Activated T-cell treated with anti-CD3 and anti-CD28 coated beads for 48 hours (primary cell): ENCODE measurements at regions not wholly inside any gene's neighbourhood (a gene's known extent, or its start where the extent isn't known, plus 50 kb on each side); places are given as distances from the start of the nearest gene placed in this dataset.
"Not testable (repeated sequence)": the region's sequence is repeated elsewhere in the genome, so short reads cannot be mapped to it uniquely, and the experiment has no call there.

Experiments used
- DNase-seq: peaks from one replicate; pipeline ENCODE4 v3.0.0-alpha.2; 2020; ENCODE audit warnings: low read depth

DNA sequence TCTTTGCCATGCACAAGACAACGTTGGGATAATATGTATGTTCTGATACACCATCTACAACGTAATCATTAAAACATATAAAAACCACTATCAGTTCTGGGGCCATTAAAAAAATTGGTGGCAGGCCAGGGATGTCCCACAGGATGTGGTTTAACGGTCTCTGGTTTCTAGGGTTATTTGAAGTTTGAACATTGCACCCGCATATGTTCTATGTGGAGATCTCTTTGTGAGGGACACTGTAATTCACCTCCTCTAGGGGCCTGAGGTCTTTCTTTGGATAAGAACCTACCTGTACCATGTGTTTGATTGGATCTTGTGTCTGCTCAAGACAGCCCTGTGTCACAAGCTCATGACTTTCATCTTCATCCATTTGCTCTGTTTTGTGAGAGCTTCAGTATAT lies 73.2 kb downstream of the GGTLC2 start:
- no peak for DNase-seq

DNA sequence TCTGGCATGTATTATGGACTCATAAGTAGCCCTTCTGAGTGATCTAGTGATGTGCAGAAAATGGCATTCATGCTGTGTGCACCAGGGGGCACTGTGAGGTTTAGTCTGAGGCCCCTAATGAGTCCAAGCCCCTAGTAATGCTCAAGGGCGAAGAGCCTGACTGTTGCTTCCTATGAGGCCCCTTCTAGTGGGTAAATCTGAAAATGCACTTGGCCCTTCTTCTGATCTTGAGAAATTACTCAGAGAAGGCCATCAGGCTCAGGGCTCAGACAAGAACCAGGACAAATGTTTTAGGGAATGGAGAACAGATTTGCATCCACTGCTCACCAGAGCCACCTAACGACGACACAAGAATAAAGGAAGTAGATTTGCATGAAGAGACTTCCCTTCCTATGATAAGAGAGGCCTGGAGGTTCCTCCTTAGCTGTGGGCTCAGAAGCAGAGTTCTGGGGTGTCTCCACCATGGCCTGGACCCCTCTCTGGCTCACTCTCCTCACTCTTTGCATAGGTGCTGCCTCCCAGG lies 75.8 kb downstream of the GGTLC2 start:
- peak; percentile 41 for DNase-seq

DNA sequence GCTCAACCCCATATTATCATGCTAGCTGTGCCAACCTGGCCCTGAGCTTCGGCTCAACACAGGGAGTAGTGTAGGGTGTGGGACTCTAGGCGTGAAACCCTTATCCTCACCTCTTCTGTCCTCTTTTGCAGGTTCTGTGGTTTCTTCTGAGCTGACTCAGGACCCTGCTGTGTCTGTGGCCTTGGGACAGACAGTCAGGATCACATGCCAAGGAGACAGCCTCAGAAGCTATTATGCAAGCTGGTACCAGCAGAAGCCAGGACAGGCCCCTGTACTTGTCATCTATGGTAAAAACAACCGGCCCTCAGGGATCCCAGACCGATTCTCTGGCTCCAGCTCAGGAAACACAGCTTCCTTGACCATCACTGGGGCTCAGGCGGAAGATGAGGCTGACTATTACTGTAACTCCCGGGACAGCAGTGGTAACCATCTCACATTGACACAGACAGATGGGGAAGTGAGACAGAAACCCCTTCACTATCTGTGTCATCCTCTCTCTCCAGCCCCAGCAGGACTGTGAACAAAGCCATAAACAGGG lies 76.4 kb downstream of the GGTLC2 start:
- no peak for DNase-seq

DNA sequence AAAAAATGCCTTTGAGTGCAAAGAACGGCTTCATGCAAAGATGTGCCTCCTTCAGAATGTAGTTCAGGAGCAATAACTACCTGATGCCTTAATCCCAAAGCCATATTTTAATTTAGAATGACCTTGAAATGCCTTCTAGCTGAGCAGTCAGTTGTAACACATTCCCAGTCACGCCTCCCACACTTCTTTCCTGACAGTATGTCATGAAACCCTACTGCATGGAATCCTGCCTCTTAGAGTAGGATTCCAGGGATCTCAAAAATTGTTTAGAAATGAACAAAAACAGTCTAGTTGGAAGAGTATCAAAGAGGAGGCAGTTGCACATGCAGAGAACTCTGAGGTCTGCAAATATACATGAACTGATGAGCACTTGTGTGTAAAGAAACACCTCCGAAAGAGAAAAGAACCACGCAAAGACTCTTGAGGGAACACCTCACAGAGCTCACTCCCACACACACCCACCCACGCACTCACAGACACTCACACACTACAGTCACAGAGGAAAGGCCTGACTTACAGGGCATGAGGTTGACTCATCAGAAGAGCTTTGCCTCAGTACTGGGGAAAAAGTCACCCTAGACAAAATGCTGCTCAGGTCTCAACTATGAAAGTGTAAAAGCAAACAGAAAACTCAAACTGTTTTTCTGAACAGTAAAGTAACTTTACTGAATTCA lies 77.4 kb downstream of the GGTLC2 start:
- peak; percentile 54 for DNase-seq

DNA sequence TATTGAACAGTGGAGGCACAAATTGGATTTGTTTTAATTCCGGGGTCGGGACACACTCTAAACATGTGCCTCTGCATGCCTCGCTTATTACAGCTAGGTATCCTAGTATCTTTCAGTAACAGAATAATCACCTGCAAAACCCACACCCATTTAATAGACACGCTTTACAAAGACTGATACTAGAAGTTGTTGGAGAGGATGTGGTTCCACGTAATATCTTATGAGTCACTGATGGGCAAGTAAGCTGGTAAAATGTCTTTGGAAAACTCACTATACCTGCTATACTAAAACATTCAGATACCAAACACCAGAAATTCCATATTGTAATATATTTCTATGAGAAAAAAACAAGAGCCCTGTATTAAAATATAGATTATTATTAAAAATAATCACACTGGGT lies 84.0 kb downstream of the GGTLC2 start:
- DNase-seq, result no peak

DNA sequence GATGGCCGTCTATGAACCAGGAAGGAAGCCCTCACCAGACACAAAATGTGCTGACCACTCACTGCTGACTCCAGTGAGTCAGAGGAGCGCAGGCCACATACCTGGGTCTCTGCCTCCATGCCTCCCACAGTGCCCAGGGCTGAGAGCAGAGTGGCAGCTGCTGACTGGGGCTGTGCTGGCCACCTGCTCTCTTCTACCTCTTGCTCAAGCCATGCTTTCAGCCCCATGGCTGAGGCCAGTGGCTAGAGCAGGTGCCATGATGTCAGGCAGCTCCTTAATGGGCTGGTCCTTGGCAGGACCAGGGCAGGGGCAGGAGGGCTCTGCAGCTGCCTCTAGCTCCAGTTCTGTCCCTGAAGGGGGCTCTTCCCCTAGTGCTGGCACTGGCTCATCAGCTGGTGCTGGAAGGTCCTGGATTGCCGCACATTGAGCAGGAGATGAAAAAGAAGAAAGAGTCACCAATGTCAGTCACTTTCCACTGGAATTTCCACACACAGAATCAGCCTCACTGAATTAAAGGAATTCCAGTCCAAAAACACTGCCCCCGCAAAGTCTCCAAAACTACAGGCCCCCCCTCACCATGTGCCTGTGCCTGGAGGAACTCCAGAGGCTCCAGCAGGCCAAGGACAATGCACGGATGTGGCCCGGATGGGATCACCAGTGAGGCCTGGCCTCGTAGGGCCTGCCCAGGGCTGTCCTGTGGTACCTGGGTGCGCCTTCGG lies 86.4 kb downstream of the GGTLC2 start:
- DNase-seq, result no peak

DNA sequence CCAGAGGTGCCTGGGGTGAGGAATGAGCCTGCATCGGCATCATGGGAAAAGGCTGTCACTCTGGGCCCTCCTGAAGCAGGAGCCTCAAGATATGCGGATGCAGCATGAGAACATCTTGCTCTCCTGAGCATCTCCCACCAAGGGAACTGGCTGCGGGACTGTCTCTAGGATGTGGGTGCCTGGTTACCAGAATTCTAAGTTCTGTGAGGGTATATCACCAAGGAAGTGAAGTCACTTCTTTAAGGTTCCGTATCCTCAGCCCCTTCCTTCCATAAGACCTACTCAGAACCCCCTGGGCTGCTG lies 86.9 kb downstream of the GGTLC2 start:
- no peak for DNase-seq

DNA sequence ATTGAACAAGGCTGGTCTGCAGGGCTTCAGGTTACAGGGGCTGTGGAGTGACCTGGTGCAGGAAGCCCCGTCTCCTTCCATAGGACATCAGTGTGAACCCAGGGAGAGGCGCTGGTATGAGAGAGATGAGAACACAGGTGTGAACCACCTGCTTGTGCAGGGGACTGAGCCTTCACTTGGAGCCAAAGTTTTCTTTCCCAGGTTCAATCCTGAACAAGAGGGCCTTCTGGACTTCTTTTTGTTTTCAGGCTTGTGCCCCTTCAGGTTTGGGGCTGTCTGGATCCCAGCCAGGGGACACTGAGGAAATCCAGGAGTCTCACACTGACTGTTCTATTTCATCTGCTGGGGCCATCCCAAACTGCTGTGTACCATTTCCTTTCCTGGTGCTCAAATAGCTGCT lies 88.6 kb downstream of the GGTLC2 start:
- DNase-seq, result not testable (repeated sequence)

DNA sequence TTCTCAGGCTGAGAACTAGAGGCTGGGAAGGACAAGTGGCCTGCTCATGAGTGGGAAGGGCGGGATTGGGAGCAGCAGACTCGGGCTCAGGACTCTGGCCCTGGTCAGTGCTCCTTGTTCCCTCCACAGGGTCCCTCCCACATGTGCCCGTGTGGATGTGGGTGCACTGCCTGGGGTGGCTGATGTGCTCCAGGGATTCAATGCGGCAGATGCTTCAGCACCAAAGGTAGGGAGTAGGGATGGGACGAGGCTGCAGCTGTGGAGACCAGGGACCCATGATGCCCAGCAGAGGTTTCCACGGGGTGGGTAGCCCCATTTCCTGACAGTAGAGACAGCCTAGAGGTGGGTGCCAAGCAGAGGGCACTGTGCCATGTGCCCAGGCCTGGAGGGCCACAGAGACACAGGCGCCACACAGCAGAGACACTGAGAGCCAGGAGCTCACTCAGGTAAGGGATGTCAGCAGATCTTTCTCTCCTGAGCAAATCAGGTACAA lies 89.5 kb downstream of the GGTLC2 start:
- DNase-seq, result no peak

DNA sequence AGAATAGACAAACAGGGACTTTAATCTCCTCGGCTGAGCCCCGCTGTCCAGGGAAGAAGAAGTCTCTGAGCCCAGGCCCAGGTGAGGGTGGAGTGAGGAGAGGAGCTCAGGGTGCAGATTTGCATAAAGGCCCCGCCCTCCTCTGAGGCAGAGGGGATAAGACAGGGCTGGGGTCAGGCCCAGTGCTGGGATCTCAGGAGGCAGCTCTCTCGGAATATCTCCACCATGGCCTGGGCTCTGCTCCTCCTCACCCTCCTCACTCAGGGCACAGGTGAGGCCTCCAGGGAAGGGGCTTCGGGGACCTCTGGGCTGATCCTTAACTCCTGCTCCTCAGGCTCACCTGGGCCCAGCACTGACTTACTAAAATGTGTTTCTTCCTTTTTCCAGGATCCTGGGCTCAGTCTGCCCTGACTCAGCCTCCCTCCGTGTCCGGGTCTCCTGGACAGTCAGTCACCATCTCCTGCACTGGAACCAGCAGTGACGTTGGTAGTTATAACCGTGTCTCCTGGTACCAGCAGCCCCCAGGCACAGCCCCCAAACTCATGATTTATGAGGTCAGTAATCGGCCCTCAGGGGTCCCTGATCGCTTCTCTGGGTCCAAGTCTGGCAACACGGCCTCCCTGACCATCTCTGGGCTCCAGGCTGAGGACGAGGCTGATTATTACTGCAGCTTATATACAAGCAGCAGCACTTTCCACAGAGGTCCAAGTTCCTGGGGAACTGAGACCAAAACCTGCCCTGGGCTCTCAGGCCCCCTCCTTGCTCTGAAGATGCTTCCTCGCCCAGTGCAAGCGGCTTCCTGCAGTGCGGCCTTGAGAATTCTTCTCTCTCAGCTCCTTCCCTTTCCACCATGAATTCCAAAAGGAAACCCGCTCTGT lies 90.2 kb downstream of the GGTLC2 start:
- DNase-seq, result not testable (repeated sequence)

DNA sequence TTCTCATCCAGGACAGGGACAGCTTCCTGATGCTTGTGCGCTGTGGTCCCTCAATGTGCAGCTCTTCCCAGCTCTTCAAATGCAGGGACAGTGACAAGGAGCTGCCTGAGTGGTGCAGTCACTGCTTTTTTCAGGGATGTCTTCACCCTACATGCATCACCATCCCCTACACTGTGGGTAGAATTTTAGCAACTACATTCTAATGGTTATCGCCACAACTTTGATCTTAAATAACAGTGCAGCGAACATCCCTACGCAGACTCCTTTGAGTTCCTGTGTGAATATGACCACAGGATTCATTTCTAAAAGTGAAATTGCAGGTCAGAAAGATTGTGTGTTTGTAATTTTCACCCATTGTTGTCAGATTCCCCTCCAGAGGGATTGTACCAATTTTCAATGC lies 90.9 kb downstream of the GGTLC2 start:
- not testable (repeated sequence) for DNase-seq

DNA sequence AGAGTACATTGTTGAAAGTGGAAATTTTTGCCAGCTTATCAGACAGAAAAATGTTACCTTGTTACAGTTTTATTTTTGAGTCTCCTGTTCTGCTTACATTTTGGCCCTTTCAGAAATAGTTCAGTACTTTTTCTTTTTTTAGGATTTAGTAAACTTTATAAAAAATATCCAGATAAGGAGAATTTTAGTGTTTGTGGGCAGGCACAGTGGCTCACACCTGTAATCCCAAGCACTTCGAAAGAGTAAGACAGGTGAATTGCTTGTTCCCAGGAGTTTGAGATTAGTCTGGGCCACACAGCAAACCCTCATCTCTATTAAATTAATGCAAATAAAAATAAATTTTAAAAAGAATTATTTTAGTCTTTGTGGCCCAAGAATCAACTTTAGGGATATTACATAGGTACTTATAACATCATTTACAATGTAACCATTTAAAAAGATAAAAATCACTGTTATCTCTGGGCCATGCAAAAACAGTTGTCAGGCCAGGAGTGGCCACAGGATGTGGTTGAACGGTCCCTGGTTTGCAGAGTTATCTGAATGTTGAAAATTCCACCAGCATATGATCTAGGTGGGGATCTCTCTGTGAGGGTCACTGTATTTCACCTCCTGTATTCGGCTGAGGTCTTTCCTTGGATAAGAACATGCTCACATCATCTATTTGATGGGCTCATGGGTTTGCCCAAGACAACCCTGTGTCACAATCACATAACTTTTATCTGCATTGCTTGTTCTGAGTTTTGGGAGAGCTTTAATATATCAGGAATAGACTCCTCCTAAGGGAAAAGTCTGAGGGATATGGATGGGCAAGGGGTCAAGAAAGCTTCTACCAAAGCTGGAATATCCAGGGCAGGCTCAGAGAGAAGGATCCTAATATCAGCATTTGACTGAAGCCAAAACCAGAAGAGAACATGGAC lies 91.5 kb downstream of the GGTLC2 start:
- DNase-seq, result no peak

DNA sequence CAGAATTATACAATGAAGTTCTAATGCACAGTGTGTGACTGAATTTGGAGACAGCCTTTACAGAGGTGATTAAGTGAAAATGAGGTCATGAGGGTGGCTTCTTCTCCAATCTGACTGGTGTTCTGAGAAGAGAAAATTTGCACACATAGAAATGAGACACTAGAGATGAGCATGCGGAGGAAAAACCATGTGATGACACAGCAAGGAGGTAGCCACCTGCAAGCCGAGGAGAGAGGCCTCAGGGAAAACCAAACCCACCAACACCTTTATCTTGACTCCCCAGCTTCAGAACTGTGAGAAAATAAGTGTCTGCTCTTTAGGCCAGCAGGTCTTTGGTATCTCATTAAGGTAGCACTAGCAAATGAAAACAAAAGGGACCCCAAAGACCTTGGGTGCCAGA lies 93.2 kb downstream of the GGTLC2 start:
- DNase-seq, result no peak

DNA sequence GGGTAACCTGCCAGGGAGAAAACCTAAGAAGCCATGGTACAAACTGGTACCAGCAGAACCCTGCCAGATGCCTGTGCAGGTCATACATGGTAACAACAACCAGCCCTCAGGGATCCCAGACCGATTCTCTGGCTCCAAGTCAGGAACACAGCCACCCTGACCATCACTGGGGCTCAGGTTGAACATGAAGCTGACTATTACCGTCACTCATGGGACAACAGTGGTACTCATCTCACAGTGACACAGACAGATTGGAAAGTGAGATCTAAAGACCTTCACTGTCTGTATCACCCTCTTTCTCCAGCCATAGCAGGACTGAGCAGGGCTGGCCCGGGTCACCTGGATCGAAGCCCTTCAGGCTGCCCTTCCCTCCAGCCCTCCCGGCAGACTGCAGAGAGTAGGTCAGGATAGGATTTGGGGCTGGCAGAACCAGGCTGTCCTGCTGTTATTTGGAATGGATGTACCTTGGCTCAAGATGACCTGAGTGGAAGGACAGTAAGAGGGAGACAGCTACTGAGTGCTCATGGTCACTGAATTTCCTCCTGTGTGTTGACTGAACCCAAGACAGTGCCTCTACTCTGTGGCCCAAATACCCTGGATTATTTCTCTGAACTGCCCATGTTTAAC lies 94.7 kb downstream of the GGTLC2 start:
- DNase-seq, result no peak

DNA sequence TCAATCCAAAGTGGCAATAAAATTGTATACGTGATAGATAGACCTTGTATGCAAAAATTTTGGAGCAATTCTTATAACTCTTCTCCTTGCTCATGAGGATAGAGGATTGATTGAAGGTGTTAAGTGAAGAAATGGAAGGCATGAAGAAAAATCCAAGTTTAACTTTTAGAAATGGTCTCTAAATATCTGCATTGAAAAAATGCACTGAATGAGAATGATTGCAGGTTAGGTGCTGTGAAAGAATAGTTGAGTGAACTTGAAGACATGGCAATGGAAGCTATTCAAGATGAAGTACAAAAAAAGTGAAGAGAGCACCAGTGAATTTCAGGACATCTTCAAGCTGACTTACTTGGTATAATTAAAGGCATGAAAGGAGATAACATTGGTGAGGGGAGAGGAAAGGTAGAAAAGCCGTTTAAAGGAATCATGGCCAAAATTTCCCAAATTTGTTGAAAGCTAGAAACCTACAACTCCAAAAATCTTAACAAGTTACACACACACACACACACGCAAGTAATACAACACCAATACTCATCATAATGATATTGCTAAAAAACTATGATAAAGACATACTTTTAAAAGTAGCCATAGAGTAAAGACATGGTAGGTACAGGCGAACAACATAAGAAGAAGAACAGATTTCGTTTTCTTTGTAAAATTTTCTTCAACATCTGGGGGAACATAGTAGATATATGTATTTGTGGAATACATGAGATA lies 96.3 kb downstream of the GGTLC2 start:
- DNase-seq, result no peak

DNA sequence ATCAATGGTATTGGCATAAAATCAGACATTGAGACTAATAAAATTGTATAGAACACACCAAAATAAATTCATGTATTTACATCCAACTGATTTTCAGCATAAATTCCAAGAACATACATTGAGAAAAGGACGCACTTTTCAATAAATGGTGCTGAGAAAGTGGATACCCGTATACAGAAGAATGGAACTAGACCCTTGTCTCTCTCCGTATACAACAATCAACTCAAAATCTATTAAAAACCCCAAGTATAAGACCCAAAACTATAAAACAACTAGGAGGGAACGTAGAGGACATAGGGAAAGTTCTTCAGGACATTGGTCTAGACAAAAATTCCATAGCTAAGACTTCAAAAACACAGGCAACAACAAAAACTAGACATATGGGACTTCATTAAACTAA lies 97.4 kb downstream of the GGTLC2 start:
- DNase-seq, result no peak

DNA sequence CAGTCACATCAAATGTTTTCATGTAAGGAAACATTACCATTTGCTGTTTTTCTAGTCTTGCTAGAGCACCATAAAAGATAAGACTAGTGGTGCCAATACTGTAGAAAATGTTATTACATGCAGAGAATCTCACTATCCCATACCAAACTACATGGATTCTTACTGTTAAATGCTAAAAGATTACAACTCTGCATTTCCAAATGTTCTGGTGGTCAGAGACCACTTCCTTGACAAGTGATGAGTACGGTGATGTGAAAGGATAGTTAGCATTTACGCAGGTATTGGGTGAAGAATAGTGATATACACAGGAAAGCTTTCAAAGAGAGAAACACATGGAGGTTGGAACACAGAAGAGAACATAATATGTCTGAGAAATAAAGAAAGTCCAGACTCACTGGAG lies 98.2 kb downstream of the GGTLC2 start:
- DNase-seq, result no peak

DNA sequence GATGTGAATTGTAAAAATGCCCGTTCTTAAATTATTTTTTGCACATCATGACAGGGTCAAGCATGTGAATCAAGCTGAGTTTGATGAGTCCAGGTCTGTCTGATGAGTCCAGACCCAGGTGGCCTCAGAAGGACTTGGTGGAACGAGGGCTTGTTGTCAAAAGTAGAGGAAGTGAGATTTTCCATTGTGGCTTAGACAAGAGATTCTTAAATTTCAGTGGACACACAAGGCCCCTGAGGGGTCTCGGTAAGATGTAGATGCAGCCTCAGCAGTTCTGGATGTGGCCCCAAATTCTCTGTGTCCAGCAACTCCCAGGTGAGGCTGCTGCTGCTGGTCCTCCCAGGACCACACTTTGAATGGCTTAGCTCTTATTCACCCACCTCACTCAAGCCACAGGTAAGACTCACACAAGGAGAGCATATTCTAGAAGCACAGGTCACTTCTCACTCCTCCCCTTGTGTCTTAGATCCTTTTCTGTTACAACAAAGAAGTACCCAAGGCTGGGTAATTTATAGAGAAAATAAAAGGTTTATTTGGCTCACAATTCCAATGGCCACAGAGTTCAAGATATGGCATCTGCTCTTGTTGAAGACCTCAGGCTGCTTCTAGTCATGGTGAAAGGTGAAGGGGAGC lies 98.8 kb downstream of the GGTLC2 start:
- DNase-seq, result no peak

DNA sequence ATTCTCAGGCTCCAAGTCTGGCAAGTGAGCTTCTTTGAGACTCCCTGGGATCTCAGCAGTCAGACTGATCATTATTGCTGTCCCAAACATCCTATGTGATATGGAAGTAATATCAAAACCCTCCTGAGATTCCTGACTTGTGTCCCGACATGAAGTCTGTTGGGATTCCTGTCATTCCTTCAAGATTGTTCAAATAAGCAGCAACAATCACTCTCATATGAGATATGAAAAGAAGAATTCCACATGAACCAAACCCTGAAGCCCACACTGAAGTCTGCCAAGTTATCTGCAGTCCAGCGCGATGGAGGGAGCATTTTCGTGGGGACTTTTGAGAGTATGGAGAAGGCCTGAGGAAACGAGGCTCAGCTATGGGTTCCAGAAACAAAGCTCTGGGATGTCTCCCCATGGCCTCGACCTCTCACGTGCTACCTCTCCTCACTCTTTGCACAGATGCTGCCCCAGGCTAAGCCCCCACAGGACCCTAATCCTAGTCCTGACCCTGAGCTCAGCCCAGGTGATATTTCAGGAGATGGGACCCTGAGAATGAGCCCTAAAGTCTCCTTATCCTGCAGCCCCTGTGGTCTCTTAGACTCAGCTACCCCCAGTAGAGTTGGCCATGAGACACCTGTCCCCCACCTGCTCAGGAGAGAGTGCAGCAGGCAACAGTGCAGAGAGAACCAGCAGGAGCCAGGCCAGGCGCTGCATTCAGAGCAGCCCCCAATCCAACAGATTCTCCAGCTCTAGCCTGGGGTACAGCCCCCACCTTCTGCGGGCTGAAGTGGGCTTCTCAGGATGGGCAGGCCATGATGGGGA lies 100.2 kb downstream of the GGTLC2 start:
- DNase-seq, result no peak
